ENCODE measurements at regions not wholly inside any gene's neighbourhood (a gene's known extent, or its start where the extent isn't known, plus 50 kb on each side); places are given as distances from the start of the nearest gene placed in this dataset.

DNA sequence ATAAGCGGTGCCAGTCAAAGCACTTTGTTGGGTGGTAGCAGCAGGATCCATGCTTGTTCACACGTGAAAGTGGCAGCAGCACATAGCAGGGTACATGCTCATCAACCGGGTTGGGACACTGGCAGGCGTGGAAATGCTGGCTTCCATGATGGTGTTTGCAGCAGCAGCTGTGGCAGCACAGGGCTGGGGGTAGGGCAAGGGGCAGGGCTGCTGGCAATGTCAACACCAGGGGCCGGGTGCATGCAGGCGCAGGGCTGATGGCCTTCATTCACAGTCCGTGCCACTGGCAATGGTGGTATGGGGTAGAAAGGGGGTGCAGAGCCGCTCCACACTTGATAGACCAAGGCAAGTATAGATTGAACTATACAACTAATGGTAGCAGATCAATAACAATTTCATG lies 374.7 kb upstream of the FAM241A start:
- H2AFZ ChIP-seq (ENCODE audit: low read depth), result no peak overlapping the region
- H3K4me3 ChIP-seq (IDR thresholded peaks at IDR 0.05; ENCODE audit: insufficient read depth, low read depth, low read length), result no peak overlapping the region

GRCh38 chr4:111773858-111774257 lies 371.4 kb upstream of the FAM241A start:
- no peak overlapping the region for H3K4me3 ChIP-seq (IDR thresholded peaks at IDR 0.05; ENCODE audit: insufficient read depth, low read depth, low read length)
- H4K20me1 ChIP-seq (ENCODE audit: insufficient read depth), result no peaks in the 10 kb centered on the region
- no peak for TF ChIP-seq CTCF (conservative IDR thresholded peaks at IDR 0.05; ENCODE audit: low read depth, low read length)
- no peak overlapping the region for H3K9ac ChIP-seq
- H3K4me1 ChIP-seq (ENCODE audit: low read depth, poor library complexity, severe bottlenecking), result no peaks in the 10 kb centered on the region
- H3K27ac ChIP-seq, result no peak overlapping the region
- no peaks in the 10 kb centered on the region for H3K27me3 ChIP-seq (ENCODE audit: insufficient read depth, low read depth)
- no peak overlapping the region for H2AFZ ChIP-seq (ENCODE audit: low read depth)
- H3K79me2 ChIP-seq (ENCODE audit: insufficient read depth, low read depth), result no peaks in the 10 kb centered on the region
- no peak overlapping the region for H3K4me2 ChIP-seq
- no peaks in the 10 kb centered on the region; the same call in 1 of the 2 replicates for H3K36me3 ChIP-seq (ENCODE audit: insufficient read depth)

More for the DNA sequence above, 374.7 kb upstream of the FAM241A start:
- TF ChIP-seq CTCF (conservative IDR thresholded peaks at IDR 0.05; ENCODE audit: low read depth, low read length), result no peak
- Histone ChIP-seq H3K4me1 (ENCODE audit: low read depth, poor library complexity, severe bottlenecking) (no peaks in the 10 kb centered on the region), H3K27ac (no peak overlapping the region), H3K36me3 (ENCODE audit: insufficient read depth) (no peaks in the 10 kb centered on the region; the same call in 1 of the 2 replicates), H3K79me2 (ENCODE audit: insufficient read depth, low read depth) (no peaks in the 10 kb centered on the region), H3K27me3 (ENCODE audit: insufficient read depth, low read depth) (no peaks in the 10 kb centered on the region), H4K20me1 (ENCODE audit: insufficient read depth) (no peaks in the 10 kb centered on the region), H3K9ac (no peak overlapping the region), H3K4me2 (no peak overlapping the region)

GRCh38 chr4:111775556-111776297 lies 369.5 kb upstream of the FAM241A start:
- Histone ChIP-seq H3K4me2 (no peak overlapping the region), H3K36me3 (ENCODE audit: insufficient read depth) (no peaks in the 10 kb centered on the region; the same call in 1 of the 2 replicates), H3K4me3 (IDR thresholded peaks at IDR 0.05; ENCODE audit: insufficient read depth, low read depth, low read length) (no peak overlapping the region), H3K9ac (no peak overlapping the region), H3K27me3 (ENCODE audit: insufficient read depth, low read depth) (no peaks in the 10 kb centered on the region), H3K27ac (no peak overlapping the region), H3K4me1 (ENCODE audit: low read depth, poor library complexity, severe bottlenecking) (no peaks in the 10 kb centered on the region), H2AFZ (ENCODE audit: low read depth) (no peak overlapping the region), H4K20me1 (ENCODE audit: insufficient read depth) (no peaks in the 10 kb centered on the region), H3K79me2 (ENCODE audit: insufficient read depth, low read depth) (no peaks in the 10 kb centered on the region)
- no peak for TF ChIP-seq CTCF (conservative IDR thresholded peaks at IDR 0.05; ENCODE audit: low read depth, low read length)

- TF ChIP-seq CTCF (conservative IDR thresholded peaks at IDR 0.05; ENCODE audit: low read depth, low read length), result no peak
- H3K4me2 ChIP-seq, result no peak overlapping the region
- H4K20me1 ChIP-seq (ENCODE audit: insufficient read depth), result no peaks in the 10 kb centered on the region
These were observed 368.7 kb upstream of the FAM241A start for GRCh38 chr4:111776561-111776960.

More at GRCh38 chr4:111776561-111776960, 368.7 kb upstream of the FAM241A start:
- no peaks in the 10 kb centered on the region for H3K4me1 ChIP-seq (ENCODE audit: low read depth, poor library complexity, severe bottlenecking)
- no peak overlapping the region for H3K27ac ChIP-seq
- H3K36me3 ChIP-seq (ENCODE audit: insufficient read depth), result no peaks in the 10 kb centered on the region
- no peak overlapping the region for H3K9ac ChIP-seq
- H2AFZ ChIP-seq (ENCODE audit: low read depth), result no peak overlapping the region
- H3K79me2 ChIP-seq (ENCODE audit: insufficient read depth, low read depth), result no peaks in the 10 kb centered on the region
- H3K27me3 ChIP-seq (ENCODE audit: insufficient read depth, low read depth), result no peaks in the 10 kb centered on the region
- no peak overlapping the region for H3K4me3 ChIP-seq (IDR thresholded peaks at IDR 0.05; ENCODE audit: insufficient read depth, low read depth, low read length)
